ENCODE measurements at regions not wholly inside any gene's neighbourhood (a gene's known extent, or its start where the extent isn't known, plus 50 kb on each side); places are given as distances from the start of the nearest gene placed in this dataset.

DNA sequence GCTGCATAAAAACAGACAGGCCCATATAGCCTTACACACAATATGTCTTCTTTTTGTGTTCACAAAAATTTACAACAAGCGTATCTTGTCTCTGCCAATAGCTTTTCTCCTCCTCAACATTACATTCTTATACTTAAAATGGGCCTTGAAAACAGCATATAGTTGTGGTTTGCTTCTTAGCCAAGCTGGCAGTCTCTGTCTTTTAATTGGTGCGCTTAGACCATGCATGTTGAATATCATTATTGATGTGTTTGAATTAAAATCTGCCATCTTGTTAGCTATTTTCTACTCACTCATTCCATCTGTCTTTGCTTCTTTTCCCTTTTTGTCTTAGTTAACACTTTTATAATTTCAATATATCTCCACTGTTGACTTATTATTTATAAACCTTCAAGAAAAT, 76.4 kb downstream of the ING1 start:
- Histone ChIP-seq H3K36me3 (no peaks in the 10 kb centered on the region), H3K4me1 (peaks cover 0 to 6% of the 10 kb centered on the region in 2 donors), H3K27ac (no peak overlapping the region), H3K4me3 (no peak overlapping the region), H3K27me3 (no peaks in the 10 kb centered on the region), H3K9me3 (no peaks in the 10 kb centered on the region)
- ATAC-seq: no peak
- DNase-seq: no peak
- TF ChIP-seq CTCF (IDR thresholded peaks at IDR 0.05 in 4 of 5, conservative IDR thresholded peaks at IDR 0.05 in 1 of 5) (no peak), POLR2A (IDR thresholded peaks at IDR 0.05) (no peak)
- intact Hi-C loops (cut with DNase I; ENCODE audit: low total_unique reads) (no loop called here), in situ Hi-C loops (cut with MboI; ENCODE audit: low sequenced_read_pairs in 4 of 4) (no loop called here)

GRCh38 chr13:110790371-110790770, 76.9 kb downstream of the ING1 start:
- peaks cover 0 to 6% of the 10 kb centered on the region in 2 donors for H3K4me1 ChIP-seq
- no peaks in the 10 kb centered on the region for H3K9me3 ChIP-seq
- DNase-seq (no peak), ATAC-seq (no peak)
- H3K36me3 ChIP-seq: no peaks in the 10 kb centered on the region
- intact Hi-C loops (cut with DNase I; ENCODE audit: low total_unique reads) (no loop called here), in situ Hi-C loops (cut with MboI; ENCODE audit: low sequenced_read_pairs in 4 of 4) (no loop called here)
- H3K27me3 ChIP-seq: no peaks in the 10 kb centered on the region
- TF ChIP-seq CTCF (IDR thresholded peaks at IDR 0.05 in 4 of 5, conservative IDR thresholded peaks at IDR 0.05 in 1 of 5) (no peak), POLR2A (IDR thresholded peaks at IDR 0.05) (no peak)
- H3K4me3 ChIP-seq: no peak overlapping the region
- no peak overlapping the region for H3K27ac ChIP-seq

GRCh38 chr13:110794209-110794608, 80.7 kb downstream of the ING1 start:
- H3K36me3 ChIP-seq: no peaks in the 10 kb centered on the region
- H3K9me3 ChIP-seq: no peaks in the 10 kb centered on the region
- H3K27me3 ChIP-seq: peaks cover 18 to 28% (median 28%) of the 10 kb centered on the region in 3 donors
- H3K27ac ChIP-seq: no peak overlapping the region
- ATAC-seq: peak in 1 of 2 donors; percentile 64
- intact Hi-C loops (cut with DNase I; ENCODE audit: low total_unique reads) (no loop called here), in situ Hi-C loops (cut with MboI; ENCODE audit: low sequenced_read_pairs in 4 of 4) (no loop called here)
- no peak for TF ChIP-seq CTCF (IDR thresholded peaks at IDR 0.05 in 4 of 5, conservative IDR thresholded peaks at IDR 0.05 in 1 of 5)
- TF ChIP-seq POLR2A (IDR thresholded peaks at IDR 0.05): no peak
- H3K4me1 ChIP-seq: peaks cover 5 to 17% of the 10 kb centered on the region in 2 donors
- no peak overlapping the region for H3K4me3 ChIP-seq
- DNase-seq: no peak

DNA sequence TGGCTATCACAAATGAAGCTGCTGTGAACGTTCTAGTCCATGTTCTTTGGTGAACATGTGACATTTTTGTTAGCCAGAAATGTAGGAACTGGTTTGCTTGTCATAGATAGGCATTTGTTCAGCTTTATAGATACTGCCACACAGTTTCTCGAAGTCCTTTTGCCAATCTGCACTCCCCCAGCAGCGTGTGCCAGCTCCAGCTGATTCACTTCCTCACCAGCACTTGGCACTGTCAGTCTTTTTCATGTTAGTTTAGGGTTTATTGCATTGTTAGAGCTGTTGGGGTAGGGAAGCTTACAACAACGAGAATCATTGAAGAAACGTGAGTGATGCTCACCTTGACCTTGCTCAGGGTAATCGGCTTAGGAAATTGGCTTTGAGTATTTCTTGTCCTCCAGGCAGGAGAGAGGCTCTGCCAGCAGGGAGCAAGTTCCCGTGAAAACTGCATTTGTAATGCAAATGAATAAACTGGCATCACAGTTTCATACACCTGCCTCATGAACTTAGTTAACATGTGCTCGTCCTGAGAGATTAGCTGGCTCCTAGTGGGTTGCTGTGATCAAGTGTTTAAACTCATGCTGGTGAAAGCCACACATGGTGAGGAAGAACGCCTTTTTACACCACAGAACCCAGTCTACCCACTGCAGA, 83.9 kb downstream of the ING1 start:
- ATAC-seq (no peak), DNase-seq (no peak)
- TF ChIP-seq CTCF (IDR thresholded peaks at IDR 0.05 in 4 of 5, conservative IDR thresholded peaks at IDR 0.05 in 1 of 5) (no peak), POLR2A (IDR thresholded peaks at IDR 0.05) (no peak)
- no peaks in the 10 kb centered on the region for H3K36me3 ChIP-seq
- H3K27ac ChIP-seq: no peak overlapping the region
- peaks cover 43 to 56% (median 49%) of the 10 kb centered on the region in 3 donors for H3K27me3 ChIP-seq
- H3K4me3 ChIP-seq: no peak overlapping the region
- intact Hi-C loops (cut with DNase I; ENCODE audit: low total_unique reads) (no loop called here), in situ Hi-C loops (cut with MboI; ENCODE audit: low sequenced_read_pairs in 4 of 4) (no loop called here)
- H3K4me1 ChIP-seq: peaks cover 5 to 24% of the 10 kb centered on the region in 2 donors
- H3K9me3 ChIP-seq: no peaks in the 10 kb centered on the region

Data from gastrocnemius medialis (tissue), 4 donors.